Neutrophil (primary cell): ENCODE measurements at regions not wholly inside any gene's neighbourhood (a gene's known extent, or its start where the extent isn't known, plus 50 kb on each side); places are given as distances from the start of the nearest gene placed in this dataset.

Experiments
- H3K27ac ChIP-seq: fragments of 200-600 bp; sonication (generic); 2 replicates; pipeline ENCODE4 v1.5.1; 2016; ENCODE audit warnings: mild to moderate bottlenecking, moderate library complexity
- H3K27me3 ChIP-seq: fragments of 200-600 bp; sonication (generic); 2 replicates; pipeline ENCODE4 v1.6.0; 2016; ENCODE audit warnings: mild to moderate bottlenecking
- H3K36me3 ChIP-seq: fragments of 200-600 bp; sonication (generic); 2 replicates; pipeline ENCODE4 v1.5.1; 2017
- H3K4me1 ChIP-seq, 2 experiments: fragments of 200-600 bp in 1 of 2; sonication (generic) in 1 of 2; 1 replicate in 1 of 2; 2 replicates in 1 of 2; pipeline versions ENCODE4 v1.5.1 to v1.6.1; 2013 to 2016; ENCODE audit warnings: low read depth in 1 of 2, low read length in 1 of 2, mild to moderate bottlenecking in 1 of 2, moderate library complexity in 1 of 2; ENCODE audit not compliant: control insufficient read depth in 1 of 2, insufficient read depth in 1 of 2
- H3K4me3 ChIP-seq, 2 experiments: fragments of 200-600 bp in 1 of 2; sonication (generic) in 1 of 2; 1 replicate in 1 of 2; 2 replicates in 1 of 2; pipeline ENCODE4 v1.5.1; 2013 to 2016; ENCODE audit warnings: low read depth in 1 of 2, low read length in 1 of 2, mild to moderate bottlenecking in 1 of 2, moderate library complexity in 1 of 2
- H3K9me3 ChIP-seq: fragments of 200-600 bp; sonication (generic); 2 replicates; pipeline ENCODE4 v1.5.1; 2016
- CTCF ChIP-seq: fragments of 200-600 bp; sonication (generic); IDR thresholded peaks from 2 replicates; pipeline ENCODE4 v1.5.1; 2016; ENCODE audit warnings: antibody characterized with exemption

GRCh38 chr11:104658177-104658576 lies 240.1 kb downstream of the CASP12 start:
- Histone ChIP-seq H3K9me3 (no peaks in the 10 kb centered on the region), H3K27ac (no peak overlapping the region), H3K4me1 (no peaks in the 10 kb centered on the region), H3K27me3 (no peaks in the 10 kb centered on the region), H3K36me3 (no peaks in the 10 kb centered on the region), H3K4me3 (no peak overlapping the region)
- no peak for TF ChIP-seq CTCF

GRCh38 chr11:104657083-104657482 lies 241.2 kb downstream of the CASP12 start:
- H3K36me3 ChIP-seq = no peaks in the 10 kb centered on the region
- H3K4me1 ChIP-seq = no peaks in the 10 kb centered on the region
- H3K27me3 ChIP-seq = no peaks in the 10 kb centered on the region
- H3K9me3 ChIP-seq = no peaks in the 10 kb centered on the region
- no peak for TF ChIP-seq CTCF
- H3K27ac ChIP-seq = no peak overlapping the region
- no peak overlapping the region for H3K4me3 ChIP-seq

GRCh38 chr11:104655066-104655465 lies 243.2 kb downstream of the CASP12 start:
- no peak for TF ChIP-seq CTCF
- H3K9me3 ChIP-seq = no peaks in the 10 kb centered on the region
- no peaks in the 10 kb centered on the region for H3K36me3 ChIP-seq
- no peaks in the 10 kb centered on the region for H3K4me1 ChIP-seq
- no peak overlapping the region for H3K4me3 ChIP-seq
- H3K27me3 ChIP-seq = no peaks in the 10 kb centered on the region
- no peak overlapping the region for H3K27ac ChIP-seq

GRCh38 chr11:104654181-104654813 lies 244.0 kb downstream of the CASP12 start:
- no peak overlapping the region for H3K27ac ChIP-seq
- no peak overlapping the region for H3K4me3 ChIP-seq
- H3K36me3 ChIP-seq = no peaks in the 10 kb centered on the region
- no peak for TF ChIP-seq CTCF
- H3K9me3 ChIP-seq = no peaks in the 10 kb centered on the region
- no peaks in the 10 kb centered on the region for H3K27me3 ChIP-seq
- H3K4me1 ChIP-seq = no peaks in the 10 kb centered on the region

- no peak for TF ChIP-seq CTCF
- Histone ChIP-seq H3K27ac (no peak overlapping the region), H3K4me3 (no peak overlapping the region), H3K4me1 (no peaks in the 10 kb centered on the region), H3K36me3 (no peaks in the 10 kb centered on the region), H3K27me3 (no peaks in the 10 kb centered on the region), H3K9me3 (no peaks in the 10 kb centered on the region)
Measured at GRCh38 chr11:104653407-104653806, 244.9 kb downstream of the CASP12 start.

- Histone ChIP-seq H3K27me3 (no peaks in the 10 kb centered on the region), H3K27ac (no peak overlapping the region), H3K9me3 (no peaks in the 10 kb centered on the region), H3K4me1 (no peaks in the 10 kb centered on the region), H3K36me3 (no peaks in the 10 kb centered on the region), H3K4me3 (no peak overlapping the region)
- no peak for TF ChIP-seq CTCF
Measured at GRCh38 chr11:104652996-104653395, 245.3 kb downstream of the CASP12 start.
